ENCODE measurements at regions not wholly inside any gene's neighbourhood (a gene's known extent, or its start where the extent isn't known, plus 50 kb on each side); places are given as distances from the start of the nearest gene placed in this dataset.
A peak's percentile ranks its signal among the peaks of the same experiment; 100 is the strongest.

- TF ChIP-seq CTCF (conservative IDR thresholded peaks at IDR 0.05; ENCODE audit: low read length) (peak; percentile 91), EZH2phosphoT487 (IDR thresholded peaks at IDR 0.05; ENCODE audit: borderline replicate concordance) (no peak)
Measured at GRCh38 chr20:16821211-16822089, 73.3 kb downstream of the OTOR start.
